Smooth muscle cell (in vitro differentiated cells): ENCODE measurements at regions not wholly inside any gene's neighbourhood (a gene's known extent, or its start where the extent isn't known, plus 50 kb on each side); places are given as distances from the start of the nearest gene placed in this dataset.

Experiments
- DNase-seq: peaks from one replicate; lab custom pipeline; 2025; ENCODE audit not compliant: unreplicated experiment; lab: John Stamatoyannopoulos, UW
- H2AFZ ChIP-seq: fragments of 200-600 bp; sonication (generic); 2 replicates; pipeline ENCODE4 v1.6.0; 2016; ENCODE audit warnings: antibody characterized with exemption, low read depth, mild to moderate bottlenecking
- H3F3A ChIP-seq: fragments of 200-600 bp; sonication (generic); 2 replicates; pipeline ENCODE4 v1.6.0; 2017; ENCODE audit warnings: antibody characterized with exemption, low read depth
- H3K27ac ChIP-seq: fragments of 200-600 bp; sonication (generic); 2 replicates; pipeline ENCODE4 v1.5.1; 2016; ENCODE audit warnings: low read depth, mild to moderate bottlenecking
- H3K27me3 ChIP-seq: fragments of 200-600 bp; sonication (generic); 2 replicates; pipeline ENCODE4 v1.6.1; 2016; ENCODE audit warnings: low read depth, mild to moderate bottlenecking
- H3K36me3 ChIP-seq: fragments of 200-600 bp; sonication (generic); 2 replicates; pipeline ENCODE4 v1.5.1; 2016; ENCODE audit warnings: low read depth
- H3K4me1 ChIP-seq: fragments of 200-600 bp; sonication (generic); 2 replicates; pipeline ENCODE4 v1.5.1; 2016; ENCODE audit warnings: low read depth
- H3K4me2 ChIP-seq: fragments of 200-600 bp; sonication (generic); 2 replicates; pipeline ENCODE4 v1.6.0; 2016; ENCODE audit warnings: mild to moderate bottlenecking
- H3K4me3 ChIP-seq: fragments of 200-600 bp; sonication (generic); 2 replicates; pipeline ENCODE4 v1.5.1; 2016; ENCODE audit warnings: mild to moderate bottlenecking
- H3K79me2 ChIP-seq: fragments of 200-600 bp; sonication (generic); 2 replicates; pipeline ENCODE4 v1.6.0; 2016; ENCODE audit warnings: low read depth, mild to moderate bottlenecking
- H3K9ac ChIP-seq: fragments of 200-600 bp; sonication (generic); 2 replicates; pipeline ENCODE4 v1.6.0; 2016; ENCODE audit warnings: low read depth
- H3K9me3 ChIP-seq: fragments of 200-600 bp; sonication (generic); replicated peaks from 2 replicates; pipeline ENCODE4 v1.5.1; 2016; ENCODE audit warnings: low read depth
- H4K20me1 ChIP-seq: fragments of 200-600 bp; sonication (generic); 2 replicates; pipeline ENCODE4 v1.6.0; 2016; ENCODE audit warnings: low read depth
- WGBS: methylation state at CpG from one replicate; pipeline ENCODE4 v1.1.7; 2016; ENCODE audit warnings: low lambda C conversion rate; 5-methylcytosine and 5-hydroxymethylcytosine counted together
- TF ChIP-seq, protein P1 (sequence below): fragments of 200-600 bp; sonication (generic); IDR thresholded peaks from 2 replicates; pipeline ENCODE4 v1.5.1; 2017; ENCODE audit warnings: borderline replicate concordance, mild to moderate bottlenecking, antibody characterized with exemption; ENCODE audit not compliant: insufficient read depth, poor library complexity, severe bottlenecking

DNA sequence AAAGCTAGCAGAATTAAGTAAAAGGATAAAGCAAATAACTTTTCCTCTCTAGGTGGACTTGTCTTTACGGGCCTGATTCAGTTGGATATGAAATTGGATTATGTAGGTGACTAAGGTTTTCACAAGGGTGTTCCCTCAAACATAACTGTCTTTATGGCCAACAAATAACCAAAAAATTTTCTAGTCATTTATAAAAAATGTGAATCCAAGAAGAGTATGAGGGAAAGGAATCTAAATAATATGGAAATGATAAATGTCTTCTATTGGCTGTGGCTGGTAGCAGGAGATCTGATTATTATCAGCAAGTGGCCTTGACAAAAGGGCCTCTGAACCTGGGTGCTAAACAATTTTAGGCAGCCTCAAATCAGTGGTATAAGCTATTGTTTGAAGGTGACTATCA is 594.0 kb upstream of the UBE2E2 start:
- no peaks in the 10 kb centered on the region for H3F3A ChIP-seq
- 88% methylated on average over 1 of the region's 1 CpG for WGBS
- H2AFZ ChIP-seq = no peak overlapping the region
- H3K36me3 ChIP-seq = no peaks in the 10 kb centered on the region
- no peak overlapping the region for H3K27ac ChIP-seq
- TF ChIP-seq, protein P1, sequence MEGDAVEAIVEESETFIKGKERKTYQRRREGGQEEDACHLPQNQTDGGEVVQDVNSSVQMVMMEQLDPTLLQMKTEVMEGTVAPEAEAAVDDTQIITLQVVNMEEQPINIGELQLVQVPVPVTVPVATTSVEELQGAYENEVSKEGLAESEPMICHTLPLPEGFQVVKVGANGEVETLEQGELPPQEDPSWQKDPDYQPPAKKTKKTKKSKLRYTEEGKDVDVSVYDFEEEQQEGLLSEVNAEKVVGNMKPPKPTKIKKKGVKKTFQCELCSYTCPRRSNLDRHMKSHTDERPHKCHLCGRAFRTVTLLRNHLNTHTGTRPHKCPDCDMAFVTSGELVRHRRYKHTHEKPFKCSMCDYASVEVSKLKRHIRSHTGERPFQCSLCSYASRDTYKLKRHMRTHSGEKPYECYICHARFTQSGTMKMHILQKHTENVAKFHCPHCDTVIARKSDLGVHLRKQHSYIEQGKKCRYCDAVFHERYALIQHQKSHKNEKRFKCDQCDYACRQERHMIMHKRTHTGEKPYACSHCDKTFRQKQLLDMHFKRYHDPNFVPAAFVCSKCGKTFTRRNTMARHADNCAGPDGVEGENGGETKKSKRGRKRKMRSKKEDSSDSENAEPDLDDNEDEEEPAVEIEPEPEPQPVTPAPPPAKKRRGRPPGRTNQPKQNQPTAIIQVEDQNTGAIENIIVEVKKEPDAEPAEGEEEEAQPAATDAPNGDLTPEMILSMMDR = no peak
- no peak overlapping the region for H3K9ac ChIP-seq
- no peaks in the 10 kb centered on the region for H3K4me1 ChIP-seq
- no peaks in the 10 kb centered on the region for H3K79me2 ChIP-seq
- no peaks in the 10 kb centered on the region for H3K27me3 ChIP-seq
- H3K4me3 ChIP-seq = no peak overlapping the region
- no peak overlapping the region for H3K4me2 ChIP-seq
- no peaks in the 10 kb centered on the region for H4K20me1 ChIP-seq
- no peak for DNase-seq
- H3K9me3 ChIP-seq = no peaks in the 10 kb centered on the region

- DNase-seq = no peak
- no peaks in the 10 kb centered on the region for H3K79me2 ChIP-seq
- H3F3A ChIP-seq = no peaks in the 10 kb centered on the region
- H3K4me2 ChIP-seq = no peak overlapping the region
- no peak overlapping the region for H2AFZ ChIP-seq
- H3K4me3 ChIP-seq = no peak overlapping the region
- WGBS = 69% methylated on average over 4 of the region's 4 CpGs
- no peaks in the 10 kb centered on the region for H3K9me3 ChIP-seq
- H3K27me3 ChIP-seq = peaks cover 13% of the 10 kb centered on the region
- H3K9ac ChIP-seq = no peak overlapping the region
- H3K27ac ChIP-seq = no peak overlapping the region
- H3K36me3 ChIP-seq = no peaks in the 10 kb centered on the region
- H3K4me1 ChIP-seq = no peaks in the 10 kb centered on the region
- TF ChIP-seq, protein P1 = no peak
- H4K20me1 ChIP-seq = no peaks in the 10 kb centered on the region
Measured at GRCh38 chr3:22612927-22613326, 590.2 kb upstream of the UBE2E2 start.

GRCh38 chr3:22615790-22616189 is 587.3 kb upstream of the UBE2E2 start:
- H3F3A ChIP-seq = no peaks in the 10 kb centered on the region
- TF ChIP-seq, protein P1 = no peak
- no peak for DNase-seq
- H3K9me3 ChIP-seq = no peaks in the 10 kb centered on the region
- H3K27ac ChIP-seq = no peak overlapping the region
- no peaks in the 10 kb centered on the region for H4K20me1 ChIP-seq
- no peaks in the 10 kb centered on the region for H3K4me1 ChIP-seq
- H3K4me2 ChIP-seq = no peak overlapping the region
- H3K79me2 ChIP-seq = no peaks in the 10 kb centered on the region
- H2AFZ ChIP-seq = no peak overlapping the region
- WGBS = 49% methylated on average over 2 of the region's 2 CpGs
- no peak overlapping the region for H3K9ac ChIP-seq
- no peak overlapping the region for H3K4me3 ChIP-seq
- peaks cover 22% of the 10 kb centered on the region for H3K27me3 ChIP-seq
- no peaks in the 10 kb centered on the region for H3K36me3 ChIP-seq

DNA sequence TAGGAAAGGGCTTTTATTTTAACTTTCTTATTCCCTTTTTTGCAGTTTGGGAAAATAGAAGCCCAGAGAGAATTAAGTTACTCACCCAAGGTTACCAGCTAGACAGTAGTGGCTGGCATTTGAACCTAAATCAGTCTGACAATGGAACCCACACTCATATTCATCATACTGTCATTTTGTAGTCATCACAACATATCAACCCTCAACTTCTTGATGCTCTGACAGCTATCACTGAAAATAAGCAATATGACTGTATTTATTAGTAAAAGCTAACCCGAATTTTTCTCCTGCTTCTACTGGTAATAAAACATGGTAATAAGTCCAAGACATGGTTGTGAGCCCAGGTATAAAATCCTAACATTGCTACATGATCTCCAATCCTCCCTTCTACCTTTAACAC is 585.8 kb upstream of the UBE2E2 start:
- H3K79me2 ChIP-seq = no peaks in the 10 kb centered on the region
- no peak overlapping the region for H3K27ac ChIP-seq
- no peak overlapping the region for H2AFZ ChIP-seq
- H3F3A ChIP-seq = no peaks in the 10 kb centered on the region
- no peak overlapping the region for H3K4me3 ChIP-seq
- H3K36me3 ChIP-seq = no peaks in the 10 kb centered on the region
- 60% methylated on average over 1 of the region's 1 CpG for WGBS
- H3K9me3 ChIP-seq = no peaks in the 10 kb centered on the region
- H4K20me1 ChIP-seq = no peaks in the 10 kb centered on the region
- H3K9ac ChIP-seq = no peak overlapping the region
- DNase-seq = no peak
- no peak overlapping the region for H3K4me2 ChIP-seq
- TF ChIP-seq, protein P1 = no peak
- peaks cover 22% of the 10 kb centered on the region for H3K27me3 ChIP-seq
- no peaks in the 10 kb centered on the region for H3K4me1 ChIP-seq
